Right lobe of liver (tissue), 6 donors: ENCODE measurements at regions not wholly inside any gene's neighbourhood (a gene's known extent, or its start where the extent isn't known, plus 50 kb on each side); places are given as distances from the start of the nearest gene placed in this dataset.

Experiments used
- ATAC-seq, 4 donors: fragments of 200-7000 bp; cut with Tn5 transposase; one replicate each; pipeline ENCODE4 v1.9.1; 2020; ENCODE audit warnings: mild to moderate bottlenecking in 4 of 4, moderate library complexity in 4 of 4
- DNase-seq, 3 donors: peaks; one replicate each; pipeline ENCODE4 v3.0.0-alpha.2; 2020
- H3K27ac ChIP-seq, 3 donors: fragments of 200-600 bp; one replicate each; pipeline ENCODE4 v1.8.0; 2022
- H3K27me3 ChIP-seq, 2 donors: fragments of 200-600 bp; one replicate each; pipeline ENCODE4 v1.8.0; 2022
- H3K36me3 ChIP-seq, 4 donors: fragments of 200-600 bp; sonication (generic) in 1 of 4; one replicate each; pipeline versions ENCODE4 v1.5.1 to v1.8.0; 2017 to 2022; ENCODE audit warnings: control low read depth in 1 of 4
- H3K4me1 ChIP-seq, 4 donors: fragments of 200-600 bp; sonication (generic) in 1 of 4; one replicate each; pipeline versions ENCODE4 v1.5.1 to v1.8.0; 2017 to 2022; ENCODE audit warnings: control low read depth in 1 of 4
- H3K4me3 ChIP-seq, 3 donors: fragments of 200-600 bp; one replicate each; pipeline ENCODE4 v1.8.0; 2022
- H3K9me3 ChIP-seq, 4 donors: fragments of 200-600 bp; sonication (generic) in 1 of 4; one replicate each; pipeline versions ENCODE4 v1.5.1 to v1.8.0; 2017 to 2022; ENCODE audit warnings: control low read depth in 1 of 4
- POLR2A ChIP-seq: fragments of 450-650 bp; IDR thresholded peaks from one replicate; pipeline ENCODE4 v1.6.1; 2017; ENCODE audit warnings: antibody characterized with exemption, mild to moderate bottlenecking
- WGBS: methylation state at CpG from one replicate; pipeline ENCODE4 v1.1.6; 2018; ENCODE audit warnings: low coverage, low lambda C conversion rate; ENCODE audit not compliant: insufficient coverage; ENCODE audit errors: missing lambda C conversion rate; 5-methylcytosine and 5-hydroxymethylcytosine counted together
- intact Hi-C, 2 donors: fragments of 100-400 bp; cut with DNase I; formaldehyde crosslinking; loops; one replicate each; pipeline versions ENCODE4 v1.11.2 to v1.14.1; 2022
- TF ChIP-seq, protein P1 (sequence below), 4 donors: fragments of 200-600 bp in 3 of 4; fragments of 450-650 bp in 1 of 4; IDR thresholded peaks; one replicate each; pipeline versions ENCODE4 v1.5.1 to v1.8.0; 2016 to 2022; ENCODE audit warnings: antibody characterized with exemption in 4 of 4, mild to moderate bottlenecking in 2 of 4
- donor health status: DM: no; HTN: yes; CAD: no.
- donor health status: DM: no; HTN: no; CAD: no.
- donor health status: DM: no; HTN: no; CAD: no.
- donor health status: DM: no; HTN: yes; CAD: no.
- donor health status: DM: no; HTN: yes; CAD: no.

- Histone ChIP-seq H3K27ac (no peak overlapping the region), H3K4me3 (no peak overlapping the region), H3K36me3 (no peaks in the 10 kb centered on the region), H3K9me3 (no peaks in the 10 kb centered on the region), H3K27me3 (no peaks in the 10 kb centered on the region), H3K4me1 (no peaks in the 10 kb centered on the region)
- 67% methylated on average over 23 of the region's 25 CpGs for WGBS
- TF ChIP-seq POLR2A: no peak
- TF ChIP-seq, protein P1, sequence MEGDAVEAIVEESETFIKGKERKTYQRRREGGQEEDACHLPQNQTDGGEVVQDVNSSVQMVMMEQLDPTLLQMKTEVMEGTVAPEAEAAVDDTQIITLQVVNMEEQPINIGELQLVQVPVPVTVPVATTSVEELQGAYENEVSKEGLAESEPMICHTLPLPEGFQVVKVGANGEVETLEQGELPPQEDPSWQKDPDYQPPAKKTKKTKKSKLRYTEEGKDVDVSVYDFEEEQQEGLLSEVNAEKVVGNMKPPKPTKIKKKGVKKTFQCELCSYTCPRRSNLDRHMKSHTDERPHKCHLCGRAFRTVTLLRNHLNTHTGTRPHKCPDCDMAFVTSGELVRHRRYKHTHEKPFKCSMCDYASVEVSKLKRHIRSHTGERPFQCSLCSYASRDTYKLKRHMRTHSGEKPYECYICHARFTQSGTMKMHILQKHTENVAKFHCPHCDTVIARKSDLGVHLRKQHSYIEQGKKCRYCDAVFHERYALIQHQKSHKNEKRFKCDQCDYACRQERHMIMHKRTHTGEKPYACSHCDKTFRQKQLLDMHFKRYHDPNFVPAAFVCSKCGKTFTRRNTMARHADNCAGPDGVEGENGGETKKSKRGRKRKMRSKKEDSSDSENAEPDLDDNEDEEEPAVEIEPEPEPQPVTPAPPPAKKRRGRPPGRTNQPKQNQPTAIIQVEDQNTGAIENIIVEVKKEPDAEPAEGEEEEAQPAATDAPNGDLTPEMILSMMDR (IDR thresholded peaks at IDR 0.05): no peak
- intact Hi-C loops: loop anchor here in 1 of 2 donors (10.0 kb wide), 1 partner anchor 88 kb away; no protein-coding TSS in a partner anchor
- DNase-seq: no peak
- no peak for ATAC-seq
These were observed 259.6 kb upstream of the ALG10B start for GRCh38 chr12:38056701-38057689.

GRCh38 chr12:38099686-38100085 lies 216.9 kb upstream of the ALG10B start:
- Histone ChIP-seq H3K9me3 (no peaks in the 10 kb centered on the region), H3K36me3 (no peaks in the 10 kb centered on the region), H3K4me3 (no peak overlapping the region), H3K27me3 (no peaks in the 10 kb centered on the region), H3K27ac (no peak overlapping the region), H3K4me1 (no peaks in the 10 kb centered on the region)
- TF ChIP-seq POLR2A: no peak
- TF ChIP-seq, protein P1 (IDR thresholded peaks at IDR 0.05): no peak
- WGBS: 83% methylated on average over 8 of the region's 19 CpGs
- DNase-seq: no peak
- no peak for ATAC-seq
- intact Hi-C loops: no loop called here

DNA sequence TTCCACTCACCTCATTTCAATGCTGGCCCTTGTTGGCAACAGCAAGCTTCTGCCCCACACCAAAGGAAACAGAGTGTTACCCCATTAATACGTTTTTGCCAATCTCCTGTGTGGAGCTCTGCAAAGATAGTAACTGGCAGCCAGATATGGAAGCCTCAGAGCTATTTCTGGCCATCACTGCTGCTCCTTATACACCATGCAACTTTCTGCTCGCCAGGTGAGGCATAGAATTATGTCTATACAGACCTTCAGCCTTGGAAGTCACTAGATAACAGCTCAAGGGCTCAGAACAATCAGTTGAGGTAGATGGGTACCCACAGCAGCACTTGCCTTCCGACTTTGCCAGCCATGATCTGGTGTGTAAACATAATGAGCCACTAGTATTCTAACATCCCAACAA lies 214.8 kb upstream of the ALG10B start:
- H3K36me3 ChIP-seq: no peaks in the 10 kb centered on the region
- no peak overlapping the region for H3K4me3 ChIP-seq
- WGBS: 0% methylated on average over 2 of the region's 3 CpGs
- no peaks in the 10 kb centered on the region for H3K27me3 ChIP-seq
- DNase-seq (no peak), ATAC-seq (no peak)
- intact Hi-C loops: no loop called here
- H3K9me3 ChIP-seq: no peaks in the 10 kb centered on the region
- H3K27ac ChIP-seq: no peak overlapping the region
- no peaks in the 10 kb centered on the region for H3K4me1 ChIP-seq
- no peak for TF ChIP-seq POLR2A

DNA sequence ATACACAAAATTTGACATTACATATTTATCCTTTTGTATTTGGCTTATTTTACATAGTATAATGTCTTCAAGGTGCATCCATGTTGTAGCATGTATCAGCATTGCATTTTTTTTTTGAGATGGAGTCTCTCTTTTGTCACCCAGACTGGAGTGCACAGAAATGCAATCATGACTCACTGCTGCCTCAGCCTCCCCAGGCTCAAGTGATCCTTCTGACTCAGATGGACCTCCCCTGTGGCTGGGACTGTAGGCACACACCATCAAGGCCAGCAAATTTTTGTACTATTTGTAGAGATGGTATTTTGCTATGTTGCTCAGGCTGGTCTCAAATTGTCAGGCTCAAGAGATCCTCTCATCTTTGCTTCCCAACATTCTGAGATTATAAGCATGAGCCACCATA lies 214.4 kb upstream of the ALG10B start:
- ATAC-seq (no peak), DNase-seq (no peak)
- TF ChIP-seq POLR2A: no peak
- TF ChIP-seq, protein P1 (IDR thresholded peaks at IDR 0.05): no peak
- H3K27ac ChIP-seq: no peak overlapping the region
- no peaks in the 10 kb centered on the region for H3K4me1 ChIP-seq
- no peaks in the 10 kb centered on the region for H3K9me3 ChIP-seq
- no peak overlapping the region for H3K4me3 ChIP-seq
- intact Hi-C loops: no loop called here
- no peaks in the 10 kb centered on the region for H3K27me3 ChIP-seq
- H3K36me3 ChIP-seq: no peaks in the 10 kb centered on the region

DNA sequence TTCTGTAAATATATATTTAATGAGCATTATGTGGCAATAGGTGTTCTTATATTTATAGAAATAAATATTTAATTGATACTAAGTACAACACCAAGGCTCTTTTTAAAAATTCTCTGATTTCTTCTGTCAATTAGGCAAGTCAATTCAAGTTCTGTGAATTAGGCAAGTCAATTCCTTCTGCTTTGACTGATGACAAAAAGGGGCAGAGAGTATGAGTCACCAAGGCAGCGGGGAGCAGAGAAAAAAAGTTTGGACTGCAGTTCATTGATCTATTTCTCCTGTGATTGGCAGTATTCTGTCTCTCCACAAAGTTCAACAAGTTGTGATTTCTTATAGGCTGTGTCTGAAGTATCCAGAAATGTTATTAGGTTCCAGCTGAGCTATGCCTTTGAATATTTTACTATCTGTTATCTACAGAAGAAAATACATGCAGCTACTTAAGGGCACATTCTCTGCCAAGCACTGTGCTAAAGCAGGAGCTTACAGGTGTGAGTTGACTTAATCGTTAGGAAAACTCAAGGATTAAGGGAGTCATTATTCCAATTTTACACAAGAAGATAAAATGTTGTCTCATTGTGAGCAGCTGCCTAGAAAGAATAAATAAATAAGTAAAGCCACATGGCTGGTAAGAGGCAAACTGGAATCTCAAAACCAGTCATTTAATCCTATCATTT lies 206.4 kb upstream of the ALG10B start:
- TF ChIP-seq, protein P1 (IDR thresholded peaks at IDR 0.05): no peak
- TF ChIP-seq POLR2A: no peak
- 43% methylated on average over 2 of the region's 2 CpGs for WGBS
- no peaks in the 10 kb centered on the region for H3K27me3 ChIP-seq
- peak in 1 of 4 donors; percentile 47 for ATAC-seq
- H3K27ac ChIP-seq: no peak overlapping the region
- H3K4me3 ChIP-seq: no peak overlapping the region
- no peaks in the 10 kb centered on the region for H3K9me3 ChIP-seq
- intact Hi-C loops: no loop called here
- H3K4me1 ChIP-seq: no peaks in the 10 kb centered on the region
- no peaks in the 10 kb centered on the region for H3K36me3 ChIP-seq
- DNase-seq: no peak
